NB4 (cell line): ENCODE measurements at regions not wholly inside any gene's neighbourhood (a gene's known extent, or its start where the extent isn't known, plus 50 kb on each side); places are given as distances from the start of the nearest gene placed in this dataset.

Source experiments
- CTCF ChIP-seq: IDR thresholded peaks from one replicate; pipeline ENCODE4 v1.5.1; 2012; ENCODE audit warnings: low read depth, low read length
- MAX ChIP-seq: IDR thresholded peaks from 2 replicates; pipeline ENCODE4 v1.6.1; 2011; ENCODE audit warnings: low read depth, low read length
- POLR2A ChIP-seq: IDR thresholded peaks from 2 replicates; pipeline ENCODE4 v1.6.1; 2011; ENCODE audit warnings: mild to moderate bottlenecking; ENCODE audit not compliant: insufficient read length; ENCODE audit errors: extremely low read depth

GRCh38 chr3:147582642-147583041 is 173.5 kb downstream of the ZIC1 start:
- TF ChIP-seq CTCF (no peak), MAX (no peak), POLR2A (no peak)
